Heart left ventricle (tissue), 16 donors: ENCODE measurements at regions not wholly inside any gene's neighbourhood (a gene's known extent, or its start where the extent isn't known, plus 50 kb on each side); places are given as distances from the start of the nearest gene placed in this dataset.

ENCODE experiments used
- ATAC-seq, 4 donors: fragments of 200-7000 bp; cut with Tn5 transposase; one replicate each; pipeline ENCODE4 v1.9.1; 2020 to 2022; ENCODE audit warnings: moderate library complexity in 4 of 4, mild to moderate bottlenecking in 3 of 4, moderate number of reproducible peaks in 1 of 4
- DNase-seq, 5 donors: peaks; one replicate each; pipeline ENCODE4 v3.0.0-alpha.2; 2020
- H3K27ac ChIP-seq, 12 donors: fragments of 200-600 bp; sonication (generic) in 4 of 12; one replicate each; pipeline versions ENCODE4 v1.5.0 to v1.8.0; 2016 to 2022; ENCODE audit warnings: mild to moderate bottlenecking in 2 of 12
- H3K27me3 ChIP-seq, 9 donors: fragments of 200-600 bp; sonication (generic) in 2 of 9; one replicate each; pipeline versions ENCODE4 v1.5.1 to v1.8.0; 2016 to 2022; ENCODE audit warnings: mild to moderate bottlenecking in 3 of 9
- H3K36me3 ChIP-seq, 9 donors: fragments of 200-600 bp; sonication (generic) in 2 of 9; one replicate each; pipeline versions ENCODE4 v1.5.0 to v1.8.0; 2018 to 2022; ENCODE audit warnings: mild to moderate bottlenecking in 2 of 9
- H3K4me1 ChIP-seq, 12 donors: fragments of 200-600 bp; sonication (generic) in 4 of 12; one replicate each; pipeline versions ENCODE4 v1.5.0 to v1.8.0; 2016 to 2022; ENCODE audit warnings: mild to moderate bottlenecking in 3 of 12
- H3K4me3 ChIP-seq, 12 donors: fragments of 200-600 bp; sonication (generic) in 4 of 12; one replicate each; pipeline versions ENCODE4 v1.5.0 to v1.8.0; 2017 to 2022; ENCODE audit warnings: mild to moderate bottlenecking in 9 of 12, moderate library complexity in 4 of 12
- H3K9me3 ChIP-seq, 12 donors: fragments of 200-600 bp; sonication (generic) in 4 of 12; one replicate each; pipeline versions ENCODE4 v1.5.0 to v1.8.0; 2016 to 2022; ENCODE audit warnings: mild to moderate bottlenecking in 1 of 12
- CTCF ChIP-seq, 12 donors: fragments of 200-600 bp; sonication (generic) in 4 of 12; IDR thresholded peaks; one replicate each; pipeline versions ENCODE4 v1.5.0 to v1.8.0; 2018 to 2022; ENCODE audit warnings: antibody characterized with exemption in 12 of 12, mild to moderate bottlenecking in 5 of 12
- POLR2A ChIP-seq, 2 donors: fragments of 450-650 bp; IDR thresholded peaks; one replicate each; pipeline ENCODE4 v1.6.1; 2017; ENCODE audit warnings: antibody characterized with exemption in 2 of 2, mild to moderate bottlenecking in 2 of 2, moderate library complexity in 2 of 2
- WGBS, 4 donors: extraction: QIAGEN DNeasy Blood & Tissue Kit in 2 of 4; methylation state at CpG; one replicate each; pipeline versions ENCODE4 v1.1.5 to v1.1.7; 2013 to 2018; 5-methylcytosine and 5-hydroxymethylcytosine counted together
- intact Hi-C, 10 donors: fragments of 100-400 bp; cut with DNase I; formaldehyde crosslinking; loops; one replicate each; pipeline versions ENCODE4 v1.11.1 to v1.14.2; 2022
- donor health status: ischemic (EF 13 %, LVEDD 7.1; RV severe dilation, severe dysfunction).
- donor health status: healthy with polysubstance abuse.
- donor health status: DM: no; HTN: yes; CAD: no.
- donor health status: DM: no; HTN: no; CAD: no.
- donor health status: ischemic (EF 25% LVEDD 6.9; RV normal size, moderate dysfunction).
- donor health status: ischemic (EF 25% LVEDD 5.7; RV mildly dilated, moderate dysfunction).
- donor health status: healthy.
- donor health status: DM: yes; HTN: yes; CAD: no.
- donor health status: ischemic (EF 35%, LVEDD 5.7; RV mildly dilated, moderate dysfunction).
- donor health status: nonischemic (EF 11% LVEDD 7.7; RV severe dilation, severe dysfunction).
- donor health status: DM: yes; HTN: yes; CAD: no.
- donor health status: PGD.
- donor health status: ischemic (EF 29% LVEDD 5.4; RV normal size, mild dysfunction).
- donor health status: nonischemic (EF 23%, LVEDD 6.1; RV moderate dilation, normal function).

GRCh38 chr5:27234916-27235315 is 196.5 kb upstream of the CDH9 start:
- TF ChIP-seq CTCF (IDR thresholded peaks at IDR 0.05) (no peak), POLR2A (IDR thresholded peaks at IDR 0.05) (no peak)
- H3K9me3 ChIP-seq: no peaks in the 10 kb centered on the region
- no peaks in the 10 kb centered on the region for H3K27me3 ChIP-seq
- intact Hi-C loops: no loop called here
- DNase-seq (no peak), ATAC-seq (no peak)
- no peaks in the 10 kb centered on the region for H3K36me3 ChIP-seq
- H3K4me3 ChIP-seq: no peak overlapping the region
- H3K27ac ChIP-seq: no peak overlapping the region
- no peaks in the 10 kb centered on the region for H3K4me1 ChIP-seq
- 58 to 65% (median 61%) methylated on average over 2 of the region's 2 CpGs for WGBS, 4 donors

- TF ChIP-seq POLR2A (IDR thresholded peaks at IDR 0.05): no peak
- no peak for TF ChIP-seq CTCF (IDR thresholded peaks at IDR 0.05)
- H3K27ac ChIP-seq: no peak overlapping the region
- H3K4me3 ChIP-seq: no peak overlapping the region
- H3K27me3 ChIP-seq: no peaks in the 10 kb centered on the region
- peaks cover 0 to 4% (median 0%) of the 10 kb centered on the region in 12 donors for H3K9me3 ChIP-seq
- H3K36me3 ChIP-seq: no peaks in the 10 kb centered on the region
- no peaks in the 10 kb centered on the region for H3K4me1 ChIP-seq
- ATAC-seq: no peak
- WGBS, 4 donors: 82 to 86% (median 83%) methylated on average over 1 of the region's 1 CpG
- intact Hi-C loops: no loop called here
- no peak for DNase-seq
Measured at GRCh38 chr5:27221410-27221809, 183.0 kb upstream of the CDH9 start.

- ATAC-seq: no peak
- no peaks in the 10 kb centered on the region for H3K36me3 ChIP-seq
- WGBS, 4 donors: 83 to 88% (median 84%) methylated on average over 4 of the region's 4 CpGs
- H3K27me3 ChIP-seq: no peaks in the 10 kb centered on the region
- H3K27ac ChIP-seq: no peak overlapping the region
- peaks cover 0 to 4% (median 0%) of the 10 kb centered on the region in 12 donors for H3K9me3 ChIP-seq
- no peaks in the 10 kb centered on the region for H3K4me1 ChIP-seq
- intact Hi-C loops: no loop called here
- no peak overlapping the region for H3K4me3 ChIP-seq
- no peak for TF ChIP-seq POLR2A (IDR thresholded peaks at IDR 0.05)
- no peak for TF ChIP-seq CTCF (IDR thresholded peaks at IDR 0.05)
- DNase-seq: no peak
Measured at GRCh38 chr5:27220752-27221151, 182.4 kb upstream of the CDH9 start.

GRCh38 chr5:27217977-27218376 is 179.6 kb upstream of the CDH9 start:
- DNase-seq: no peak
- Histone ChIP-seq H3K27ac (no peak overlapping the region), H3K27me3 (no peaks in the 10 kb centered on the region), H3K36me3 (no peaks in the 10 kb centered on the region), H3K9me3 (peaks cover 0 to 7% (median 0%) of the 10 kb centered on the region in 12 donors), H3K4me1 (no peaks in the 10 kb centered on the region), H3K4me3 (no peak overlapping the region)
- intact Hi-C loops: no loop called here
- no peak for ATAC-seq
- WGBS, 4 donors: 84 to 95% (median 90%) methylated on average over 7 of the region's 7 CpGs
- no peak for TF ChIP-seq POLR2A (IDR thresholded peaks at IDR 0.05)
- TF ChIP-seq CTCF (IDR thresholded peaks at IDR 0.05): no peak
